Erythroblast (primary cell): ENCODE measurements at regions not wholly inside any gene's neighbourhood (a gene's known extent, or its start where the extent isn't known, plus 50 kb on each side); places are given as distances from the start of the nearest gene placed in this dataset.

Experiments used
- GATA1 ChIP-seq: IDR thresholded peaks from 2 replicates; pipeline ENCODE4 v1.6.1; 2011; ENCODE audit warnings: low read depth, mild to moderate bottlenecking, control low read depth, low read length, moderate library complexity
- POLR2A ChIP-seq: IDR thresholded peaks from 2 replicates; pipeline ENCODE4 v1.6.1; 2011; ENCODE audit warnings: mild to moderate bottlenecking, low read length

DNA sequence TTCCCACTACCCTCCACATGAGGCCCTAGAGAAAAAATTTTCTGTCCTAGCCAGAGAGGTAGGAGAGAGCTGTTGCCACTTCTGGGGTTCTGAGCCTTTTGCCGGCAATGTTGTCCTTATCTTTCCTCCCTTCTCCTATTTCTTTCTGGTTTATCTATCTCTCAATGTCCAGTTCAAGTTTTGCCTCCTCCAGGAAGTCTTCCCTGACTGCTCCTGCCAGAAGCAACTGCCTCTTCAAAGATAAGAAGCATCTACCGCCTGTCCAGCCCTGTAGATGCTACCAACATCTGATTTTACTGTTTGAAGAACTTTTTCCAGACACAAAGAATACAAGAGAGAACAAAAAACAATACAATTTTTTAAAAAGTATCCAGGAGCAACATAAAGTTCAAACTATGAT is 220.8 kb upstream of the KLHL29 start:
- TF ChIP-seq POLR2A (no peak), GATA1 (no peak)
